SK-N-MC (cell line): ENCODE measurements at regions not wholly inside any gene's neighbourhood (a gene's known extent, or its start where the extent isn't known, plus 50 kb on each side); places are given as distances from the start of the nearest gene placed in this dataset.

Experiments used
- DNase-seq: peaks from one replicate; pipeline ENCODE4 v3.0.0-alpha.2; 2011; ENCODE audit warnings: low read depth, low spot score
- H3K27ac ChIP-seq: fragments of 200-600 bp; sonication (generic); 2 replicates; pipeline ENCODE4 v1.5.1; 2016; ENCODE audit warnings: mixed run types
- H3K36me3 ChIP-seq: fragments of 200-600 bp; sonication (generic); 2 replicates; pipeline ENCODE4 v1.6.1; 2017; ENCODE audit warnings: antibody characterized with exemption, low read length, mixed read lengths; ENCODE audit not compliant: insufficient read depth
- H3K4me3 ChIP-seq: fragments of 200-600 bp; sonication (generic); 2 replicates; pipeline ENCODE4 v1.5.1; 2016
- H3K9ac ChIP-seq: fragments of 200-600 bp; sonication (generic); 2 replicates; pipeline ENCODE4 v1.8.0; 2017; ENCODE audit warnings: mixed run types, mixed read lengths; ENCODE audit not compliant: insufficient read length
- H3K9me3 ChIP-seq: fragments of 200-600 bp; sonication (generic); 2 replicates; pipeline ENCODE4 v1.6.1; 2017; ENCODE audit warnings: low read depth, mild to moderate bottlenecking, antibody characterized with exemption, low read length, moderate library complexity, mixed read lengths
- EZH2 ChIP-seq: fragments of 200-600 bp; sonication (generic); IDR thresholded peaks from one replicate; pipeline ENCODE4 v1.6.1; 2017; ENCODE audit warnings: antibody characterized with exemption
- FOXP2 ChIP-seq: optimal IDR thresholded peaks from 2 replicates; pipeline ENCODE3; 2011; ENCODE audit warnings: mild to moderate bottlenecking, moderate library complexity; ENCODE audit not compliant: insufficient read depth; ENCODE audit errors: extremely low read length, control extremely low read depth
- POLR2AphosphoS5 ChIP-seq: IDR thresholded peaks from 2 replicates; pipeline ENCODE4 v1.6.1; 2012; ENCODE audit warnings: mild to moderate bottlenecking, low read depth, low read length, borderline replicate concordance

- Histone ChIP-seq H3K9me3 (no peaks in the 10 kb centered on the region), H3K36me3 (no peaks in the 10 kb centered on the region), H3K27ac (no peak overlapping the region), H3K9ac (no peak overlapping the region), H3K4me3 (no peak overlapping the region)
- TF ChIP-seq EZH2 (no peak), POLR2AphosphoS5 (no peak), FOXP2 (no peak)
- DNase-seq: no peak
Measured at GRCh38 chrX:26409636-26410035, 193.7 kb downstream of the MAGEB5 start.

DNA sequence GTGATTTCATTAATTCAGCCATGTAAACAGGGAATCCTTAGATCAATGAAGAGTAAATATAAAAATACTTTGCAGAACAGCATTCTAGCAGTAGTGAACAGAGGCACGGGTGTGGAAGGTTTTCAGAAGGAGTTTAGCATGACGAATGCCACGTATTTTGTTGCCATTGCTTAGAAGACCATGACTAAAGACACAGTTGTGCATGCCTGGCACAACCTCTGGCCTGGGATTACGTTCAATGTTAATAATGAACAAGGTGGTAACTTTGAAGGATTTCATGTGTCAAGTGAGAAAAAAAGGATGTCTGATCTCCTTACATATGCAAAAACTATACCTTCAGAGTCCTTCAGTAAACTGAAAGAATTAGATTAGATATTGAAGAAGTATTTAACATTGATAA is 171.9 kb downstream of the MAGEB5 start:
- TF ChIP-seq EZH2 (no peak), FOXP2 (no peak), POLR2AphosphoS5 (no peak)
- no peak overlapping the region for H3K27ac ChIP-seq
- H3K9ac ChIP-seq: no peak overlapping the region
- H3K4me3 ChIP-seq: no peak overlapping the region
- no peaks in the 10 kb centered on the region for H3K36me3 ChIP-seq
- H3K9me3 ChIP-seq: no peaks in the 10 kb centered on the region
- no peak for DNase-seq

GRCh38 chrX:26376037-26376708 is 160.2 kb downstream of the MAGEB5 start:
- Histone ChIP-seq H3K9ac (no peak overlapping the region), H3K27ac (no peak overlapping the region), H3K36me3 (no peaks in the 10 kb centered on the region), H3K9me3 (no peaks in the 10 kb centered on the region), H3K4me3 (no peak overlapping the region)
- TF ChIP-seq EZH2 (no peak), POLR2AphosphoS5 (no peak), FOXP2 (no peak)
- no peak for DNase-seq

DNA sequence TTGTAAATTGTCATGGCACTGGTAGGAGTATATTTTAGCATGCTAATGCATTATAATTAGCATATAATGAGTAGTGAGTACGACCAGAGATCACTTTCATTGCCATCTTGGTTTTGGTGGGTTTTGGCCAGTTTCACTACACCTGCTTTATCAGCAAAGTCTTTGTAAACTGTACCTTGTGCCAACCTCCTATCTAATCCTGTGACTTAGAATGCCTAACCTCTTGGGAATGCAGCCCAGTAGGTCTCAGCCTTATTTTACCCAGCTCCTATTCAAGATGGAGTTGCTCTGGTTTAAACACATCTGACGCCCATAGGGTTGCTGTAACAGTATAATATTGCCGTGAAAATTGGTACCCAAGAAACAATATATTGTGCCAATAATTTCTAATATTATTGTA is 159.4 kb downstream of the MAGEB5 start:
- TF ChIP-seq EZH2 (no peak), FOXP2 (no peak), POLR2AphosphoS5 (no peak)
- no peak overlapping the region for H3K4me3 ChIP-seq
- DNase-seq: no peak

DNA sequence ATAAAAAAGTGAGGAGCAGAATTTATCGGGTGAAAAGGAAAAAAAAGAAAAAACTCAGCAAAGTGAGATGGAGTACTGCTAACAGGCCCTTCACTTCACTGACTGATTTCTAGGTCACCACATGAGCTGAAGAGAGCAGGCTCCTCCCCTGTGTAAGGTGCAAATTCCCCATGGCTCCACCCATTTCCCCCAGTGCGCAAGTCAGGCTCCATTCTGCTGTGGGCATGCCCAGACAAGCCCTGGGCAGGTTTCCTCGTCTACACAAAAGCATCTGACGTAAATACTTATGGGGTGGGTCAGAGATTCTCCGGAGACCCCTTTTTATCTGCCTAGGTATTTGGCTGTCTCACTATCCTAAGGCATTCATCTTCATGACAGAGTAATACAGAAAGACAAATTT is 157.9 kb downstream of the MAGEB5 start:
- H3K4me3 ChIP-seq: no peak overlapping the region
- TF ChIP-seq POLR2AphosphoS5 (no peak), EZH2 (no peak), FOXP2 (no peak)
- H3K36me3 ChIP-seq: no peaks in the 10 kb centered on the region
- H3K27ac ChIP-seq: no peak overlapping the region
- no peak for DNase-seq
- no peak overlapping the region for H3K9ac ChIP-seq
- no peaks in the 10 kb centered on the region for H3K9me3 ChIP-seq

More for the DNA sequence above, 159.4 kb downstream of the MAGEB5 start:
- Histone ChIP-seq H3K36me3 (no peaks in the 10 kb centered on the region), H3K9ac (no peak overlapping the region), H3K9me3 (no peaks in the 10 kb centered on the region), H3K27ac (no peak overlapping the region)

DNA sequence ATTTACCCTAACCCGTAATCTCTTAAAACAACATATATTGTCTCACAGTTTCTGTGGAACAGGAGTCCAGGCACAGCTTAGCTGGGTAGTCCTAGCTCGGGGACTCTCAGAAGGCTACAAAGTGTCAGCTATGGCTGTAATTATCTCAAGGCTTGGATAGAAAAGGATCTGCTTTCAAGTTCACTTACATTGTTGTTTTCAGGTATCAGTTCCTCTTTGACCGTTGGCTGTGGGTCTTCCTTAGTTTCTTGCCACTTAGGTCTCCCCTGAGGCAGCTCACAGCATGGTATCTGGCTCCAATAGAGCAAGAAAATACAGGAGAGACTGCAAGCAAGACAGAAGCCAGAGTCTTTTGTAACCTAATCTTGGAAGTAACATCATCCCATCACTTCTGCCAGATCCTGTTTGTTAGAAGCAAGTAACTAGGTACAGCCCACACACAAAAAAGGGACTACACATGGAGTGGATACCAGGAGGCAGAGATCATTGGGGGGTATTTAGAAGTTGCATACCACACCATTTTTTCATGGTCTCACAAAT is 137.0 kb downstream of the MAGEB5 start:
- H3K4me3 ChIP-seq: no peak overlapping the region
- H3K9me3 ChIP-seq: no peaks in the 10 kb centered on the region
- no peak for TF ChIP-seq EZH2
- TF ChIP-seq POLR2AphosphoS5: no peak
- TF ChIP-seq FOXP2: no peak
- no peaks in the 10 kb centered on the region for H3K36me3 ChIP-seq
- no peak overlapping the region for H3K9ac ChIP-seq
- DNase-seq: no peak
- no peak overlapping the region for H3K27ac ChIP-seq

- no peaks in the 10 kb centered on the region for H3K9me3 ChIP-seq
- DNase-seq: no peak
- H3K9ac ChIP-seq: no peak overlapping the region
- H3K27ac ChIP-seq: no peak overlapping the region
- H3K4me3 ChIP-seq: no peak overlapping the region
- no peaks in the 10 kb centered on the region for H3K36me3 ChIP-seq
- TF ChIP-seq POLR2AphosphoS5 (no peak), FOXP2 (no peak), EZH2 (no peak)
Measured at GRCh38 chrX:26347171-26347570, 131.2 kb downstream of the MAGEB5 start.

GRCh38 chrX:26334232-26334631 is 118.3 kb downstream of the MAGEB5 start:
- TF ChIP-seq POLR2AphosphoS5: no peak
- no peak for TF ChIP-seq FOXP2
- TF ChIP-seq EZH2: no peak

More at GRCh38 chrX:26334232-26334631, 118.3 kb downstream of the MAGEB5 start:
- Histone ChIP-seq H3K27ac (no peak overlapping the region), H3K36me3 (no peaks in the 10 kb centered on the region), H3K9ac (no peak overlapping the region), H3K9me3 (no peaks in the 10 kb centered on the region), H3K4me3 (no peak overlapping the region)
- no peak for DNase-seq
